DLD1 (cell line): ENCODE measurements at regions not wholly inside any gene's neighbourhood (a gene's known extent, or its start where the extent isn't known, plus 50 kb on each side); places are given as distances from the start of the nearest gene placed in this dataset.
"Not testable (repeated sequence)": the region's sequence is repeated elsewhere in the genome, so short reads cannot be mapped to it uniquely, and the experiment has no call there.

Experiments
- in situ Hi-C: cut with HindIII; loops from 2 replicates; pipeline ENCODE4 v1.10.0; 2017; ENCODE audit warnings: low sequenced_read_pairs

GRCh38 chr1:232327899-232328298, 302.0 kb downstream of the SIPA1L2 start:
- in situ Hi-C loops, result no loop called here

- in situ Hi-C loops, result no loop called here
These were observed 302.7 kb downstream of the SIPA1L2 start for GRCh38 chr1:232327269-232327668.

- in situ Hi-C loops, result no loop called here
These were observed 307.7 kb downstream of the SIPA1L2 start for GRCh38 chr1:232322162-232322734.

DNA sequence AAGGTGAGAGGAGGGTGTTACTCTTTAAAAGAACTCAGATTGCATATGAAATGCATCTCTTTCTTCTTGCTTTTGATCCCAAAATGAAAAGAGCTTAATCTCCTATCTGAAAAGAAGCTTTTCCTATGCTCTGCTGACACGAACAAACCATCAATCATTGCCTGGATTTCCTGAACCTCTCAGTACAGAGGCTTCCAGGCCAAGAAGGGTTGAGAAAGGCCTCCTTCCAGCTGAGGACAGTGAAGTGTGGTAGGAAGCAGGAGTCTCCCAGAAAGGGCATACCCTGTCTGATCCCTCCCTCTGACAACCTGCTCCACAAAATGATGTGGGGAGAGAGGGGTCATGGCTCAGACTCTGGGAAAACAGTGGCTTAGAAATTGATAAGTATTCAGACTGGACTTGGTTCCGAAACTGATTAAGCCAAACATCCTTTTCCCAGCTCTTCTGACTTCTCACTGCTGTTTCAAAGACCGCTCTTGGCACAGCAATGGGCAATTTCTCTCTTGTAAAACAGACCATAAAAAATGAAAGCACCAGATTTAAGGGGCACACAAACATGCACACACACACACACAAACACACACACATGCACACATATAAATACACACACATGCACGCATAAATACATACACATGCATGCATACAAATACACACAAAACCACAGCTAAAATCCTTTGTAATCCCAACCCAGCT, 310.3 kb downstream of the SIPA1L2 start:
- in situ Hi-C loops, result no loop called here

- in situ Hi-C loops, result no loop called here
These were observed 310.9 kb downstream of the SIPA1L2 start for GRCh38 chr1:232319072-232319471.

DNA sequence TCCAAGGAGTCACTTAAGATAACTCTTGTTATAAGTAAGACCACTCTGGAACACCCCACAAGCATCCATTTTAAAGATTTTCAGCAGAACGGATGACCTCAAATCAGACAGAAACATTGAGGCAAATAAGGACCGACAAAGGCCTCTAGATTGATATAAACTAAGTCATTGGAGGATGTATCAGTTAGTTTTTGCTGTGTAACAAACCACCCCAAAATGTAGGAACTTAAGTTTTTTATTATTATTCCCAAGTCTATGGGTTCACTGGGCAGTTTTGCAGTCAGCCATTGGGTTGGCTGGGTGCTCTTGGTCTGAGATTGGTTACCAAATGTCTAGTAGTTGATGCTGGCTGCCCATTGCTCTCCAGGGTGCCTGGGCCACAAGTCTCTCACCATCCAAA, 311.8 kb downstream of the SIPA1L2 start:
- in situ Hi-C loops, result no loop called here

DNA sequence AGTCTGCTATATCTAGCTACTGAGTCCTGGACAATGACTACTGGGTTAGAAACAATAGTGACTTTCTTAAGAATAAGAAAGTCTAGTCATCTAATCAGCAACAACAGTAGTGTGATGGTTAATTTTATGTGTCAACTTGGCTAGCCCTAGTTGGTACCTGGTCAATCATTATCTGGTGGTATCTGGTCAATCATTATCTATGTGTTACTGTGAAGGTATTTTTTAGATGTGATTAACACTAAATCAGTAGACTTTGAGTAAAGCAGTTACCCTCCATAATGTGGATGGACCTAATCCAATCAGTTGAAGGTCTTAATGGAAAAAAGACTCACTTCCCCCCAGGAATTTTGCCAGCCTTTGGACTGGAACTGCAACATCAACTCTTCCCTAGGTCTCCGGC, 312.6 kb downstream of the SIPA1L2 start:
- in situ Hi-C loops, result no loop called here

- in situ Hi-C loops, result no loop called here
These were observed 313.1 kb downstream of the SIPA1L2 start for GRCh38 chr1:232316864-232317263.

DNA sequence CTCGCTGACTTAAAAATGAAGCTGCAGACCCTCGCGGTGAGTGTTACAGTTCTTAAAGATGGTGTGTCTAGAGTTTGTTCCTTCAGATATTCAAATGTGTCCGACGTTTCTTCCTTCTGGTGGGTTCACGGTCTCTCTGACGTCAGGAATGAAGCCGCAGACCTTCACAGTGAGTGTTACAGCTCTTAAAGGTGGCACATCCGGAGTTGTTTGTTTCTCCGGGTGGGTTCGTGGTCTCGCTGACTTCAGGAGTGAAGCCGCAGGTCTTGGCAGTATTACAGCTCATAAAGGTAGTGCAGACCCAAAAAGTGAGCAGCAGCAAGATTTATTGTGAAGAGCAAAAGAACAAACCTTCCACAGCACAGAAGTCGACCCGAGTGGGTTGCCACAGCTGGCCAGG, 316.1 kb downstream of the SIPA1L2 start:
- in situ Hi-C loops, result not testable (repeated sequence)

DNA sequence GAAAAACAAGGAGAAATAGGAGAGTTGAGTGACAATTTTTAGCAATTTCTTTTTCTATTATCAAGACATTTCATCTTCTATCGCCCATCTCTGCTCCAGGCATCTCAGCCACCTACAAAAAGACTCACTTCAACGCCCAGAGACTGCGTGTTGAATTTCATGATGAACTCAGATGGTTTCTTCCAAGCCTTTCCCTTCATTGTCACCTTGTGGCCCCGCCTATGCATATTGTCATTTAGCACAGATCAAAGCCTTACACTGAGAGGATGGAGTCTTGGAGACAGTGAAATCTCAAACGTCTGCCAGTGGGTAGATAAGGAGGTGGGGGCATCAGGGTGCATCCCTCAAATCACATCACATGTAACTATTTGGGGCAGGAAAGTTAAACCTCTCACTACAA, 319.4 kb downstream of the SIPA1L2 start:
- in situ Hi-C loops, result no loop called here

DNA sequence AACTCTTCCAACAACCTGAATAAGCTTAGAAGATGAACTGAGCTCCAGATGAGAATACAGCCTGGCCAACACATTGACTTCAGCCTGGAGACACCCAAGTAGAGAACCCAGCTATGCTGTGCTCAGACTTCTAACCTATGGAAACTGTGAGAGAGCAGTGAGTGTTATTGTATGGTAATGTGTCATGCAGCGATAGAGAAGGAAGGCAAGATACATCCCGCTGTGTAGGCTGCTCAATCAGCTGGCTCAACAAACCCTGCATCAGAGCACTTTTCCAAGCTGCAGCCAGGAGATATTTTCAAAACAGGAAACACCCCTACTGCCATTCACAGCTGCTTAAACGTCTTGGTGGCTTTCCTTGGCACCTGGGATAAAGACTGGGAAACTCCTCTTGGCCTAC, 321.3 kb downstream of the SIPA1L2 start:
- in situ Hi-C loops, result no loop called here

DNA sequence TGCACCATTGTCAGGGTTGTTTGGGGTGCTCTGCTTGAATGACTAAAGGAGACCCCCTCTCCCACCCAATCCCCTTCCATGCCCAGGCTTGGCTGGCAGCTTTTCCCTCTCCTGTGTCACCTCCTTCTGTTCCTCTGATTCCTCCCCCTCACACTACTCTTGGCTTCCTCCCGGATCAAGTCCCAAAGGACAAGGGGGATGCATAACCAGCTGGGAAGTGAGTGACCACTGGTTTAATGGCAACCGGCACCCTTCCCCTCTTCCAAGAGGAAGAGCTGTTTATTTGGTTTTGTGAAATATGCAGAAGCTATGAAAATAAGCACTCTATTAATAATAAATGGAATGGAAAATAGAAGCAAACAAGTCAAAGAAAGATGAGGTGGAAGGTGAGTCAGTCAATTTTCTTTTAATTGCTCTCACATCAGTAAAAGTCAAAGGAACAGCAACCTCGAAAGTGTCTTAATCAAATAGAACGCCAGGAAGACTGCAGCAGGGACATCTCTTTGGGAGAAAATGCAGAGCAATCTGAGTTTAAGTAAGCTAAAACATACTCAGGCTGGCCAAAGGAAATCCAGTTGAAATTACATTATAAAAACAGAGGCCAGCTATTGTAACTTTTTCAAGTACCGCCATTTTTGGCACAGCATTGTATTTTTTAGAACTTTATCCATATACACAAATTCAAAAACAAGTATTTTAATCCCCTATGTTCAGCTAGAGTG, 322.5 kb downstream of the SIPA1L2 start:
- in situ Hi-C loops, result no loop called here

- in situ Hi-C loops, result no loop called here
These were observed 323.5 kb downstream of the SIPA1L2 start for GRCh38 chr1:232306269-232306961.

DNA sequence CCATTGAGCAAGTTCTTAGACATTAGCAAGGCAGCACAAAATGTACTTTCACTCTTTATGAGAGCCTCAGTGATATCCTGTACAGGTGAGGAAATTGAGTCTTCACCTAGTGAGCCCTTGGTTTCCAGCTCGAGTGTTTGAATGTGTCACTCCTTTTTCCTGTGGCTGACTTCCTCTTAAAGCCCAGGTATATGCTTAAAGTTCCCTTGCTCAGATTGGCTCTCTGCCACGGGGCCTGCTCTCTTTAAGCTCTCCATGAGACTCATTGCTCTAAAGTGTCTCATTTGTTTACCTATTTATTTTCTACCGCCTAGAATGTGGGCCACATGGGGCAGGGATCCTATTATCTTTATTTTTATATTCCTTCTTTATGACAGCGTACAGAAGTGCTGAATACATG, 324.9 kb downstream of the SIPA1L2 start:
- in situ Hi-C loops, result no loop called here

- in situ Hi-C loops, result no loop called here
These were observed 326.7 kb downstream of the SIPA1L2 start for GRCh38 chr1:232303222-232303620.

GRCh38 chr1:232302376-232303221, 327.3 kb downstream of the SIPA1L2 start:
- in situ Hi-C loops, result no loop called here

- in situ Hi-C loops, result no loop called here
These were observed 328.7 kb downstream of the SIPA1L2 start for GRCh38 chr1:232301246-232301645.

- in situ Hi-C loops, result no loop called here
These were observed 329.5 kb downstream of the SIPA1L2 start for GRCh38 chr1:232300466-232300865.

DNA sequence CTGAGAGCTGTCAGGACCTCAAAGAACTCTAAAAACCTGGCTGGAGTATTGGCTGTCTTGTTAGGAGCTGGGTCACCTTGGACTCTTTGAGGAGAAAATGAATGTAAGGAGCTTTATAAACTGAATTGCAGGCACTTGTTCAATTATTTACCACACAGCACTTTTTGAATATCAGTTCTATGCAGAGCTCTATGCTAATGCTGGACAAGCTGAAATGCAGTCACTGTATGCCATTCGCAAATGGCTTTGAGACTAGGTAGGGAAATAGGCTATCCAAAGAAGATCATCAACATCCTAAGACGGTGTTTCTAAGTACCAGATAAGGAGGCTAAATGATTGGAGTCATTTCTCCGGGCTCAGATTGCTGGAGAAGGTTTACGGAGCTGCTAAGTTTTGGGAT, 333.5 kb downstream of the SIPA1L2 start:
- in situ Hi-C loops, result no loop called here

- in situ Hi-C loops, result no loop called here
These were observed 336.6 kb downstream of the SIPA1L2 start for GRCh38 chr1:232293361-232293760.

DNA sequence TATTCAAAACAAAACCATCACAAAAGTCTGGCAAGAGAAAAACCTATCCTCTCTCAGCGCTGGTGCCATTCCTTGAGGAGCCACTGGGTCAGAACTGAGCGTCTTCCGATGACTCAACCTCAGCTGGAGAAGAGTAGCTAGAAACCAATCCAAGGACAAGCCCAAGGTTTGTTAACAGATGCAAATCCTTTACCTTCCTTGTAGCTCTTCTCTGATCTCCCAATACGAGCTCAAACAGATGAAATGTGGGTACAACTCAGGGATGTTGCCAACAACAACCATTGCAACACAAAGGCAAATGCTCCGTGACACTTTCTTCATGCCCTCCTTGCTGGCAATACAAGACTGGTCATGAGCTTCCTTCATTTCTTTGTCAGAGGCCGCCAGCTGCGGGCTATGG, 337.1 kb downstream of the SIPA1L2 start:
- in situ Hi-C loops, result no loop called here
